ENCODE measurements at regions not wholly inside any gene's neighbourhood (a gene's known extent, or its start where the extent isn't known, plus 50 kb on each side); places are given as distances from the start of the nearest gene placed in this dataset.
"Not testable (repeated sequence)": the region's sequence is repeated elsewhere in the genome, so short reads cannot be mapped to it uniquely, and the experiment has no call there.

DNA sequence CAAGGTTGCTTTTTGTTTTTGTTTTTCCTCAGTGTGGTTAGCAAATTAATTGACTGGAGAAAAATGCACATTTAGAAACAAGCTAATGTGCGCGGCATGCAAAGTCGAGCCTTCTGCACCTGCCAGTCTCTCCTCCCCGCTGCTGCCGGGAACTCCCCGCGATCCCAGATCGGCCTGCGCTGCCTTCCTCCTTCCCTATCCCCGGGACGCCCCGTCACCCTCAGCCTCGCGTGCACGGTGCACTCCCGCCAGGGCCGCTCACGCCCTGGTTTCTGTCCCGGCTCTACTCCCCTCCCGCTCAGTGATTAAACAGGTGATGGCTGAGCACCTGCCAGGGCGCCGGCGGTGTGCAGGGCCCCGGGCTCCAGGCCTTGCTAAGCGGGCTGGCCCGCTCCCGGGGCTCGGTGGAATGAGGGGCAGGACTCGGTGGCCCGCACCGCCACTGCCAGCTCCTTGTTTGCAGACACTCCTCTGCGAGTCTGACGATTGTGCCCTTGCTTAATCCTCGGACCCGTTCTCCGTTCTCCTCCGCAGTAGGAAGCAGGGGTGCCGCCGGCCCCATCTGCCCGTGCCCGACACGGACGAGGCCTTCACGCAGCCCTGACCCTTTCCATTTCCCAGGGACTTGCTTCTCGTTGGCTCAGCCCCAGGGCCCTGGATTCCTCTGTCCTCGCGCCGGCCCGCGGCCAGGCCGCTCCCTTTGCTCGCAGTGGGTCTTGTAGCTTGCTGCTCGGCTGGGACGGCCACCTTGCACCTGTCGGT, 143.4 kb downstream of the TRIML1 start:
- DNase-seq = peak in 2 of 51 donors; percentile 1

DNA sequence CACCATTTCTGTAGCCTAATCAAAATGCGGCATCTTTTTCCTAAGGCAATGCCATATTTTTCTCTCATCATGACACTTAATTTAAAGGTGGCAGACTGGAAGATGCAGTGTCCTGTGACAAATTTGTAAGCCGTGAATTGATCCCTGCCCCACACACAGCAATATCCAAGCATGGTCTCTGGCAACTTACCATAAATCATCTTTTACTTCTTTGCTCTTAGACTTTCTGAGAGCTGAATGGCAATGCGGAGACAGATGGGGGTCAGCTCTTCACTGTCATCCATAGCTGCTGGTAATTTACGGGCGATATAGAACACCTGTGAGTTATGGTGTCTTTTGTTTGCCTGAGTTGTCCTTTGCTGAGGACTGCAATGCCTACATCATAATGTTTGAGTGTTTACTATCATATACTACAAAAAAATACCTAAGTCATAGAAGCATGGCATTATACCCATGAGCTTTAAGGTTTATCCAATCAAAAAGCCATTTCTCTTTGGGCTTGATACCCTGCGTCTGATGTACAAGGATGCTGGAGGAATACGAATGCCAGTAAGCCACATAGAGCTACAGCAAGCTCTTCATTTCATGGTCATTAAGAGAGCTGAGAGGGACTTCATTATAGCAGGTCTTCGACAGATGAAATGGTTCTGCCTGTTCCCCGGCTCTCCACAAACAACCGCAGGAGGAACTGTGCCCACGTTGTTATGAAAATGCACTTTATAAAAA, 148.1 kb downstream of the TRIML1 start:
- no peak for DNase-seq

DNA sequence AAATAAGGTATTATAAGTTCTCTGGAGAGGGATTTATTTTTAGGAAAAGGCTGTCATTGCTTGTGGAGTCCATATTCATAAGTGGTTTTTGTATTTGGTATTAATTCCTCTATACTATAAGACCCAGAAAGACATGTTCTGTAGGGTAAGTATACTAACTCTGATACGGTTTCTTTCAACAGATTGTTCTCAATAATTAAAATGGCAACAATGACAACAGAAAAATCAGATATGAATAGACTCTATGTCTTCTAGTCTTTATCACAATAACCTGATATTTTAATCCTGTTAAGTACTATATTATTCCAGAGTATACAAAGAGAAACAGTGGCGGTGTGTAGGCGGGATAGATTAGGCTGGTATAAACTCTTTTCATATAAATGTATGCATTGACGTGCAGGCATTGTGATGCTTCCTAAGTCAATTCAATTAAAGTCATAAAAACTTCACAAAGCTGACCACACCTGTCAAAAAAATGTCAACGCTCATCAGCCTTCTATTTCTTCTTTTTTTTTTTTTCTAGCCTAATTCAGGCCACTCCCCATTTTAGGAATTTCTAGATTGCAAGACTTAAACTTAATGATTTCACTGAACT, 150.4 kb downstream of the TRIML1 start:
- DNase-seq = no peak

DNA sequence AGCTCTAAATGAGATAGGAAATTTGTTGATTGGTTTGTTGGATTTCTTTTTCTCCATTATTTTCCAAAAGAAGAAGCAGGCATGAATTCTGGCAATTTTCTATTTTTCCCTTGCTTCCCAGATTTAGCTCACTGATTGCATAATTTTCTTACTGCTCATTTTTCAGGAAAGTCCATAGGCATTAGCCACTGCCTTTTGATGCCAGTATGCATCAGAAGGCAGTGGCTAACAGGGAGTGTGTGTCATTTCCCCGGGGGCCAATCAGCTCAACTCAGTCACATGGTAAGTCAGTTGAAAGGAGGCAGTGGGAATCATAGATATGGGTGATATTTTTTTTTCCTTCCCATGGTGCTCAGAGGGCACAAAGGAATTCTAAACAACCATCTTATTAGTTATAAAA, 156.7 kb downstream of the TRIML1 start:
- DNase-seq = no peak

DNA sequence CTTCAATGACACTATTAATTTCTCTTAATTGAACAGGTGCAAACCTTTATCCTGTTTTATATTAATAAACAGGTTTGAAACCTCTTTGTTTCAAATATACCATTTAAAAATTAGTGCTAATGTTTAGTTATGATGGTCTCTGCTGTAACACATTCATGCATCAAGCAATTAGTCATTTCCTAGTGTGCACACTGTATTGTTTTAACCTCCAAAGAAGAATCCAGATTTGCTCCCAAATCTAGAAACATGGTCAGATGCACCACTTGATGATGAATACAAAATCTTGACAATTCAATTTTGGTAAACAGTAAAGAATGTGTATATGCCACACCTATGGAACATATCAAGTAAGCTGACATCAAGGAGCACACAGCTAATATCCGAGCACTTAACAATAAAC, 157.1 kb downstream of the TRIML1 start:
- no peak for DNase-seq

DNA sequence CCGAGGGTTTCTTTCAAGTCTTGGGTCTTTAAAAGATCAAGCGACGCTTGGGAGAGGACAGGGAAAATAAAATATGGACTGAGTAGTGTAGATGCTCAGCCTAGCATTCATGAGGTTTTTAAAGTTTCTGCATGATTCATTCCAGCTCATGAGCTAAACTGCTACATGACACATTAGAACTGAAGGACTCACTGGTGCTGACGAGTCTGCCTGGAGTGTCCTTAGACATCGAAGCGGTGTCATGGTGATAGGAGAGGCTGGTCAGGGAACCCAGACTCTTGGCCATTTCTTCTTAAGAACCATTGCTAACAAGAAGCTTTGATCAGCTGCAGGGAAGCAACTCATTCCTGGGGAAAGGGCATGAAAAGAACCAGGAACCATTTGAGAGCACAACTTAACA, 158.6 kb downstream of the TRIML1 start:
- no peak for DNase-seq

DNA sequence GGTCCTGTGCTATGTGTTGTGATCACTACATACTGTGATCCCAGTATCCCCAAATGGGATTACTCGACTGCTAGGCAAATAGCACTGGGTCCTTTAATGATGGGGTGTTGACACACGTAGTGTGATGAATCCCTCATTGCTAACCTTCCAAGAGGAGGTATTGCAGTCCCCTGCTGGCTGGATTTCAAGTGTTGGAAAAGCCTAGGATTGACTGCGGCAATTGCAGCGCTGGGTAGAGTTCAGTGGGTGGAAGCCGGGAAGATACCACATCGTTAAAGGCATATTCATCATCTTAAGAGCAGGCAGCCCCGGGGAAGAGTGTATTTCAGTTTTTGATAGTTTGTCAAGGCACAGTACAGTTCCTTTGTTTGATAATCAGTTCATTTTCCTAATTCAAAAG, 159.9 kb downstream of the TRIML1 start:
- DNase-seq = no peak

DNA sequence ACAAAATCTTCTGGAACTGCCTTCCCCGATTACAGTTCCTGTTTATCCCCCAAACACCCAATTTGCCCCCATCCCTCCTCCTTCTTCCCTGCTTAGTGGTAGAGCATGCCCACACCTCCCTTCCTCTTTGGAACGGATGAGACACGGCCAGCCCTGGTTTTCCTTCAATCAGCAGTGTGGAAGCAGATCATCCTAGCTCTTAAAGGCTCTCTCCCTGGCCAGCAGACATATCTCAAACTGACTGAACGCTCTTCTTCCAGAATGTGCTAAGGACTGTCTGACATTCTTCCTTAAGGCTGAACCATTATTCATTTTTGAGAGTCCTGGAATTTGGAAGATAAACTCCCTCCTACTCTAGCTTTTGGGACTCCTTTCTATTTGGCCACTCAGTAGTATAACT, 161.1 kb downstream of the TRIML1 start:
- DNase-seq = no peak

DNA sequence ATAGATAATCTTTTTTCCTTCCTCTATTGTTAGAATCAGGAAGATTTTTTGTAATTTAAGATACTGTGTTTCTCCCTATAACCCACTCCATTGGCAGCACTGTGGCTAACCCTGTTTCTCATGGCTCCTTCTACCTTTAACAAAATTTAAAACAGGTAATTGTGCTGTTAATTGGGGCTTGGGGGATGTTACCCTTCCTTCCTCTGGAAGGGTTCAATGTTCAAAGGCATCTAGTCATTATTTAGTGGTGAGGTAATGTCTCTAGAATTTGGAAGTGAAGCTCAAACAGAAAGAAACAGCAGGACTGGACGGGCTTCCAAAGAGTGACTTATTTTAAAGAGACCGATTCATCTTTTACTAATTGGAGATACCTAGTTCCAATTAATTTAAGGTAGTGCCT, 166.4 kb downstream of the TRIML1 start:
- DNase-seq = no peak

DNA sequence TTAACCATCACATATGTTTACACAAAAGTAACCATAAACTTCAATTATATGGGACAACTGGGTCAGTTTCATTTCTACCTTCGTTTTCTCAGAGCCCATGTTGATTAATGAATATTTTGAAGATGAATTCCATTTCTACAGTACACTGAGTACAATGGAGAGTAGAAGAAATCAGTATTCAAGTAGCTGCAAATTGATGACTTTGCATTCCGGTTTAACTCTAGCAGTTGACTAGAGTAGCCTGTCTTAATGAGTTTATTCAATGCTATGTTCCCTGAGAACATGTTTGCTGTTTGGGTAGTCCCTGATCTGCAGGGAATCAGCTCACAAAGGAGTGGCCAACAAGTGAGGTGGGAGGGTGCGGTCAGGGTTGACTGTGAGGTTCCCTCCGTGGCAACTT, 168.3 kb downstream of the TRIML1 start:
- no peak for DNase-seq

DNA sequence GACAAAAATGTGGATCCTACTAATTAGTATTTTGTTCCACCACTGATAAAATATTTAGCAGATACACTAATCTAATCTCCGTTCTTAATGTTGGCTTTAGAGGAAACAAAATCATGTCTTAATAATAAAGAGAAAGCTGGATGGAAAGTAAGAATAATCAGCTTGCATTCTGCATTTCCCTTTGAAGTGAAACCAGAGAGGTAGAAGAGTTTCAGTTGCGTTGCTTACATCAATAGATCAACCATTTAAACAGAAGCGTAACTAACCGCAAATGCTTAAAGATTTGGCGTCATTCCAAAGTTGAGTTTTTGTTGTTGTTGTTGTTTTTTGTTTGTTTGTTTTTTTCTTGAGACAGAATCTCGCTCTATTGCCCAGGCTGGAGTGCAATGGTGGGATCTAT, 168.9 kb downstream of the TRIML1 start:
- no peak for DNase-seq

DNA sequence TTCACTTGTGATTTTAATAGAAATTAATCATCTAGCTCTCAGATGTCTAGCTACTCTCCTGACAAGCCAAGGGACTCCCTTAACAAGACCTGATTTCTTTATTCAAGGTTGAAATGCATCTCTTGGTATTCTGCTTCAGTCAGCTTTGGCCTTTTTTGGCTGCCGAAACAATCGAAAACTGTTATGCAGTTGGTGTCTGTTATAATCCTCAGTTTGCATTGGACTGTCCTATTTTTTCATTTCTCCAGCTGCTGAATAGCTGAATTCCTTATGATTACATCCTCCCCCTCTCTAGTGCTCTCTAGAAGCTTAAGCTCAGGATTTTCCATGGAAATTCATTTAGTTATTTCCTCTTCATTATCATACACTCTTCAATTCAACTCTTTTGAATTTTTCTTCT, 177.2 kb downstream of the TRIML1 start:
- no peak for DNase-seq

DNA sequence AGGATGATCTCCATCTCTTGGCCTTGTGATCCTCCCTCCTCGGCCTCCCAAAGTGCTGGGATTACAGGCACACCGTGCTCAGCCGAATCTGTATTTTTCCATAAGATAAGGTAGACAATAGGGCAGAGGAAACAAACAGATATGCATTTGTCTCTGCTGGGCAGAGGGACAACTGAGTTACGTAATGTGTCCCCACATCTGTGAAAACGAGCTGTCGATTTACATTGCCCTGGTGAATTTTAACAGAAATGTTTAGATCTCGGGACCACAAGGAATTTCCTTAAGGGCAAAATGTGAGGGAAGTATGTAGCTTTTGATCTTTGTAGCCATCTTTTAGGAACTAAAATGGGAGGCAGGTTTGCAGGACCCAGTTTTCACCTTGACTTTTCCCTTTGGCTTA, 189.7 kb downstream of the TRIML1 start:
- no peak for DNase-seq

DNA sequence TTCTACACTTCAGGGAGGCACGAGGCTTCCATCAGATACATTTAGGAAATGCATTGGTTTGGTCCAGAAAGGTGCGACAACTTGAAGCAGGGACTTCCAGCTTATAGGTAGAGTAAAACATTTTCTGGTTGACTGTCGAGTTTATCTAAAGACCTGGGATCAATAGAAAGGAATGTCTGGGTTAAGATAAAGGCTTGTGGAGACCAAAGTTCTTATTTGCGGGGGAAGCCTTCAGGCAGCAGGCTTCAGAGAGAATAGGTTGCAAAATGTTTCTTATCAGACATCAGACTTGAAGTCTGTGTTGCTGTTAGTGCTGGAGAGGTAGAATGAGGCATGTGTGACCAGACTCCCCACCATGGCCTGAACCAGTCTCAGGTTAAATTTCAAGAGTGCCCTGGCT, 190.3 kb downstream of the TRIML1 start:
- no peak for DNase-seq

DNA sequence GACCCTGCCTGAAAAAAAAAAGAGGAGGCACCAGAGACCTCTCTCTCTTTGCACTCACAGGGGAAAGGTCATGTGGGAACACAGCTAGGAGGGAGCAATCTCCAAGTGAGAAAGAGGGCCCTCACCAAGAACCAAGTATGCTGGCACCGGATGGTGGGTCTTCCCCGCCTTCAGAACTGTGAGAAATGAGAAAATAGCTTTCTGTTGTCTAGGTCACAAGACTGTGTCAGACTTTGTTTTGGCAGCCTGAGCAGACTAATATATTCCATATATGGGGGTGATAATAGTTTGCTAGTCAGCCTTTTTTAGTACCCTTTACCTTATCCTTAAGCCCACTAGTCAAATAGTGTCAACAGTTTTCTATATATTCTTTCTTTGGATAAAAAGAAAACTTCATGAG, 193.0 kb downstream of the TRIML1 start:
- DNase-seq = no peak

DNA sequence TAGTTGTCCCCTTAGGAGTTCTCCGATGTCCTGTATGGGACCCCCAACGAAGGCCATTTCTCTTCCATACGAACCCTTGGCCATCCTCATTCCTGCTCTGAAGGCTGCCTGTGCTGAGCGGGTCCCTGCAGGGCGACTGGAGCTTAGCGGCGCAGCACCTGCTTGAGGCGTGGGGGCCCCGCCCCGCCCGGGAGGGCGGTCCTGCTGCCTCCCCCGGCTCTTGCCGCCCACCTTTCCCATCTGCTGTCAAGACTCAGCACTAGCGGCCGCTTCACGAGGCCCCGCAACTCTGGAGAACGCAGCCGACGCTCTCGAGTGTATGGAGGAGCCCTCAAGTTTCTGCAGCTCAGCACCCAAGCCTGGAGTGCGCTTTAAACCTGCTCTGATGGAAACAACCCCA, 197.7 kb downstream of the TRIML1 start:
- DNase-seq = no peak

DNA sequence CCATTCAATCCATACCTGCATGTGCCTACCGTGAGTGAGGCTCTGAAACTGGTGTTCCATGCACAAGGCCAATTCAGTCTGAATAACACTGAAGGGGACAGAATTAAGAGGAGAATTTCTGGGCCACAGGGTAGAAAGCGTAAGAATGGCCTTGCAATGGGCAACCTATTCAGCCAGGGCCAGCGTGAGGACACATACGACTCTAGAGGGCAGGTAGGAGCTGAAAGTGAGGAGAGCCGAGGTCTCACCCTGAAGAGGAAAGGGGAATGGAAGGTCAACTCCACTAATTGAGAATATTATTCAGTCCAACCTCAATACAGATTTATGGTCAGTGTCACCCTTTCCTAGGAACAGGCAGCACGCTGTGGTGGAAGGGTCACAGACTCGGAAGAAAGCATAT, 202.2 kb downstream of the TRIML1 start:
- no peak for DNase-seq

DNA sequence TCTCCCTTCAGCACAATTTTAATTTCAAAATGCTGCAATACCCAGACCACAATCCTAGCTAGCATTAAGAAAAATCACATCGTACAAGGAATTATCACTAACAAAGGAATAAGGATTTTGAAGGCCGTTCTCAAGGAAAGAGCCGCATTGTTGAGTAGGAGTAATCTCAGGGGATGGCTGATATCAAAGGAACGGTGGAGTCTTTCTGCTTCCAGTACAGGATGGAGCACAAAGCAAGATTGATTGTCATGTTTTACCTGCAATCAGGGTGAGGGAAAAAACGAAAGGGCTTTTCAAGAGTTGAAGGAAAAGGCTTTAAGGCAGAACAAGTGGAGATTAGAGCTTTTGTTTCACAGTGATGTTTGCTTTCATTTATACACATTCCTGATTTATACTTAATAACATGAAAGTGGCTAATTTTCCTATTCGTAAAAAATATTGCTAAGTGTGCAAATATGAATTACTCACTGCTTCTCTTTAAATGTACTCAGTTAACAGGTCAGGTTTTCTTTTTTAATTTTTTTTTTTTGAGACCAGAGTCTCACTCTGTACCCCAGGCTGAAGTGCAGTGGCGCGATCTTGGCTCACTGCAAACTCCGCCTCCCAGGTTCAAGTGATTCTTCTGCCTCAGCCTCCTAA, 207.0 kb downstream of the TRIML1 start:
- DNase-seq = no peak

DNA sequence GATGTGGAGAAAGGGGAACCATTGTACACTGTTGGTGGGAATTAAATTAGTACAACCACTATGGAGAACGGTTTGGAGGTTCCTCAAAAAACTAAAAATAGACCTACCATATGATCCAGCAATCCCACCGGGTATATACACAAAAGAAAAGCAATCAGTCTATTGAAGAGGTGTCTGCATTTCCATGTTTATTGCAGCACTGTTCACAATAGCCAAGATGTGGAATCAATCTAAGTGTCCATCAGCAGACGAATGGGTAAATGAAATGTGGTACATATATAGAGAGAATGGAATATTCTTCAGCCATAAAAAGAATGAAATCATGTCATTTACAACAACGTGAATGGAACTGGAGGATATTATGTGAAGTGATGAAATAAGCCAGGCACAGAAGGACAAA, 208.1 kb downstream of the TRIML1 start:
- no peak for DNase-seq

DNA sequence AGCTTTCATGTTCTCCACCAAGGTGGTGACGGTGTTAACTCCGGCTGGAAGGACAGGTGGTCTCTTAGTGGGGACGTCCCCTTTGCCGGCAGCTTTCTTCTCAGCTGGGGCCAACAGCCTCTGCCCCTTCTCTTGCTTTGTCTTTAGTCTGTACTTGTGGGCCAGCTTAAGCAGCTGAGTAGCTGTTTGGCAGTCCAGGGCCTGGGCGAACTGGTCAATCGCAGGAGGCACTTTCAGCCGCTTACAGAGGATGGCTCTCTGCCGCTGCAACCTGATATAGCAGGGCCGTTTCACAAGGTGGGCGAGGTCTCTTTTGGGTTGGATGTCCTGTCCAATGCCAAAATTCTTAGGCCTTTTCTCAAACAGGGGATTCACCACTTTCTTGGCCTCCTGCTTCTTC, 210.3 kb downstream of the TRIML1 start:
- not testable (repeated sequence) for DNase-seq

DNA sequence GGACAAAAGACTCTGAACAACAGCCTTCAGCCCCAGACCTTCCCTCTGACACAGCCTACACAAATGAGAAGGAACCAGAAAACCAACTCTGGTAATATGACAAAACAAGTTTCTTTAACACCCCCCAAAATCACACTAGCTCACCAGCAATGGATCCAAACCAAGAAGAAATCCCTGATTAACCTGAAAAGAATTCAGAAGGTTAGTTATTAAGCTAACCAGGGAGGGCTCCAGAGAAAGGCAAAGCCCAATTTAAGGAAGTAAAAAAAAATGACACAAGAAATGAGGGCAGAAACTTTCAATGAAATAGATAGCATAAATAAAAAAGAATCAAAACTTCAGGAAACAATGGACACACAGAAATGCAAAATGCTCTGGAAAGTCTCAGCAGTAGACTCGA, 224.0 kb downstream of the TRIML1 start:
- no peak for DNase-seq

DNA sequence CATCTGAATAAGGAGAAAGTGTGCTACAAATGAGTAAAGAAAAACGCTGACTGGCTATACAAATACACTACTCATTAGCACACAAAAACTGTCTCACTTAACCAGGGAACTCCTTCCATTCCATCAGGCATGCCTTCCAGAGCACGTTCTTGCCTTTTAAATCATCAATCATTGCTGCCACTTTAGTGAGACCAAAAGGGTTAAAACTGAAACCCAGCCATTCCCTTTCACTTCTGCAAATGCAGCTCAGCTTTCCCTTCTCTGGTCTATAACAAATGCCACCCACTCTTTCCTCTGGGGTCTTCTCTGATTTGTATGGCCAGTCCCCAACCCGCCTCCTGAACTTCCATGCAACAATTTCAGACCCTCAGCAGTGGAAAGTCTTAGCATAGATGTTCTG, 231.5 kb downstream of the TRIML1 start:
- no peak for DNase-seq

DNA sequence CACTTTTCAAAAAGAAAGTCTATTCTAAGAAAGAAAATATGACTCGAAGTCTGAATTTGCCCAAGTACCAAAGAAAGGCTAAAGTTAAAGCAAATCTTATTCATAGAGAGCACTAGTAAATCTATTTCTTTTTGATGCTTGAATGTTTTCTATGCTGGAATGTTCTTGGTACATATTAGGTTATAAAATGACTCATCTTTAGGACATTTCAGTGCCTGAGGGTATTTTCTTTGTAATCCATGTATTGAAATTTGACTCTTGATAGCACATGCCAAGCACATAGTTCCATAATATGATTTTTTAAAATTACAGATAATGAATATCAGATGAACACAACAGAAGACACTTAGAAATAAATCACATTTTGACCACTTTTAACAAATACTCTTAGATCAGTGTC, 232.8 kb downstream of the TRIML1 start:
- no peak for DNase-seq

All from hypothalamus (tissue), 51 donors.